ENCODE measurements at regions not wholly inside any gene's neighbourhood (a gene's known extent, or its start where the extent isn't known, plus 50 kb on each side); places are given as distances from the start of the nearest gene placed in this dataset.

DNA sequence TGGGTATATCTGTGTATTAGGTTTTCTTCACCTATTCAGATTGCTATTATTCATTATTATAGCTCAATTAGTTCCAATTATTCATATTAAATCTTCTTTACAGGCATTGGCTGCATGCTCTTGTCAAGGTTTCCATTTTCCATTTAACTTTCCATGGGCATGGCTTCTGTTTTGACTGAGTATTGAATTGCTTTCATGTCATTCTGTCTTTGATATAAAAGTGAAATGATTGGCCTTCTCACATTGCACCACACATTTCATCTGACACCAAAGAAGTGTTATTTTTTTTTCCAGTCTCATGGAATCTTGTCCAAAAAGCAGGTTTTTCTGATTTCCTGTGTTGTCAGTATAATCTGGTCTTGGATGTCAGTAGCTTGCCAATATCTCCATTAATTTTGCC lies 1244.3 kb downstream of the RAPGEF2 start:
- POLR2A ChIA-PET, result no interaction called here

GRCh38 chr4:160350944-160351343 lies 1248.1 kb downstream of the RAPGEF2 start:
- Mint-ChIP-seq H3K27me3 (ENCODE audit: insufficient read depth, unreplicated experiment) (no peaks in the 10 kb centered on the region), H3K27ac (ENCODE audit: unreplicated experiment) (no peak overlapping the region), H3K4me1 (ENCODE audit: low read depth, unreplicated experiment) (no peaks in the 10 kb centered on the region), H3K4me3 (ENCODE audit: unreplicated experiment) (no peak overlapping the region), H3K9me3 (ENCODE audit: unreplicated experiment) (no peaks in the 10 kb centered on the region), H3K36me3 (ENCODE audit: insufficient read depth, unreplicated experiment) (no peaks in the 10 kb centered on the region)
- BruUV-seq (replicated peaks), result no TSS peak
- Histone ChIP-seq H3K4me3 (ENCODE audit: low read depth, low read length) (no peak overlapping the region), H3K27me3 (replicated peaks; ENCODE audit: control insufficient read depth, insufficient read depth, low read length) (no peaks in the 10 kb centered on the region), H3K9me3 (no peaks in the 10 kb centered on the region), H3K4me1 (no peaks in the 10 kb centered on the region), H3K36me3 (ENCODE audit: control insufficient read depth, insufficient read depth, low read length) (no peaks in the 10 kb centered on the region)
- intact Hi-C loops (cut with micrococcal nuclease; ENCODE audit: unreplicated experiment), result no loop called here
- no peak for TF ChIP-seq CTCF (IDR thresholded peaks at IDR 0.05; ENCODE audit: insufficient read depth in 1 of 2, low read depth in 1 of 2, low read length in 1 of 2, severe bottlenecking in 1 of 2, unreplicated experiment in 1 of 2)
- CTCF ChIA-PET, result no interaction called here
- POLR2A ChIA-PET, result no interaction called here
- no peak for DNase-seq

More for the DNA sequence above, 1244.3 kb downstream of the RAPGEF2 start:
- H3K27me3 ChIP-seq (replicated peaks; ENCODE audit: control insufficient read depth, insufficient read depth, low read length), result no peaks in the 10 kb centered on the region
- no peaks in the 10 kb centered on the region for H3K9me3 ChIP-seq
- intact Hi-C loops (cut with micrococcal nuclease; ENCODE audit: unreplicated experiment), result no loop called here
- no peaks in the 10 kb centered on the region for H3K4me1 Mint-ChIP-seq (ENCODE audit: low read depth, unreplicated experiment)
- no peaks in the 10 kb centered on the region for H3K36me3 ChIP-seq (ENCODE audit: control insufficient read depth, insufficient read depth, low read length)
- no peak overlapping the region for H3K4me3 ChIP-seq (ENCODE audit: low read depth, low read length)
- H3K9me3 Mint-ChIP-seq (ENCODE audit: unreplicated experiment), result no peaks in the 10 kb centered on the region
- H3K27ac Mint-ChIP-seq (ENCODE audit: unreplicated experiment), result no peak overlapping the region
- H3K4me1 ChIP-seq, result no peaks in the 10 kb centered on the region
- H3K27me3 Mint-ChIP-seq (ENCODE audit: insufficient read depth, unreplicated experiment), result no peaks in the 10 kb centered on the region
- no peak overlapping the region for H3K4me3 Mint-ChIP-seq (ENCODE audit: unreplicated experiment)
- DNase-seq, result no peak
- no peak for TF ChIP-seq CTCF (IDR thresholded peaks at IDR 0.05; ENCODE audit: insufficient read depth in 1 of 2, low read depth in 1 of 2, low read length in 1 of 2, severe bottlenecking in 1 of 2, unreplicated experiment in 1 of 2)
- H3K36me3 Mint-ChIP-seq (ENCODE audit: insufficient read depth, unreplicated experiment), result no peaks in the 10 kb centered on the region
- no TSS peak for BruUV-seq (replicated peaks)
- CTCF ChIA-PET, result no interaction called here

- ChIA-PET POLR2A (no interaction called here), CTCF (no interaction called here)
- Mint-ChIP-seq H3K9me3 (ENCODE audit: unreplicated experiment) (no peaks in the 10 kb centered on the region), H3K36me3 (ENCODE audit: insufficient read depth, unreplicated experiment) (no peaks in the 10 kb centered on the region), H3K27me3 (ENCODE audit: insufficient read depth, unreplicated experiment) (no peaks in the 10 kb centered on the region), H3K4me3 (ENCODE audit: unreplicated experiment) (no peak overlapping the region), H3K4me1 (ENCODE audit: low read depth, unreplicated experiment) (no peaks in the 10 kb centered on the region), H3K27ac (ENCODE audit: unreplicated experiment) (no peak overlapping the region)
- no peak for DNase-seq
- no peak overlapping the region for H3K4me3 ChIP-seq (ENCODE audit: low read depth, low read length)
- H3K36me3 ChIP-seq (ENCODE audit: control insufficient read depth, insufficient read depth, low read length), result no peaks in the 10 kb centered on the region
- TF ChIP-seq CTCF (IDR thresholded peaks at IDR 0.05; ENCODE audit: insufficient read depth in 1 of 2, low read depth in 1 of 2, low read length in 1 of 2, severe bottlenecking in 1 of 2, unreplicated experiment in 1 of 2), result no peak
- no peaks in the 10 kb centered on the region for H3K9me3 ChIP-seq
- H3K27me3 ChIP-seq (replicated peaks; ENCODE audit: control insufficient read depth, insufficient read depth, low read length), result no peaks in the 10 kb centered on the region
- no TSS peak for BruUV-seq (replicated peaks)
- intact Hi-C loops (cut with micrococcal nuclease; ENCODE audit: unreplicated experiment), result no loop called here
- H3K4me1 ChIP-seq, result no peaks in the 10 kb centered on the region
Measured at GRCh38 chr4:160352637-160353036, 1249.8 kb downstream of the RAPGEF2 start.

Data from Caco-2 (cell line).